ENCODE measurements at regions not wholly inside any gene's neighbourhood (a gene's known extent, or its start where the extent isn't known, plus 50 kb on each side); places are given as distances from the start of the nearest gene placed in this dataset.

DNA sequence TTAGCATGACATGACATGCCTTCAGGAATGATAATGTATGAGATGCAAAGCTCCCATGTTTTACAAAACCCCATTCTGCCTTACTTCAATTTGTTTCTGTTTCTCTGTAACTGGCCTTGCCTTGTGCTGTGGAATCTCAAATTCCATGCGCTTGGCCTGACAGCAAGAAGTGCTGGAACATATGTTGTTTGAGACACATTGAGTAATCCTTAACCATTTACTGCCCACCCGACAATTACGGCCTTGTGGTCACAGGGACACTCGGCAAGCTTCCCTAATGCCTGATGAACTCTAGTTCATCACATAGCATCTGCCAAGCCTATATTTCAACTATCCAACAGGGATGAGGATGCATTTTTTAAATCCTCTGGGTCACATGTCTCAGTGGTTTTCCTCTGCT is 226.4 kb upstream of the CASK start:
- H3K36me3 ChIP-seq, result no peaks in the 10 kb centered on the region
- WGBS, 3 donors, result 46 to 56% (median 47%) methylated on average over 4 of the region's 4 CpGs
- no peak for DNase-seq

DNA sequence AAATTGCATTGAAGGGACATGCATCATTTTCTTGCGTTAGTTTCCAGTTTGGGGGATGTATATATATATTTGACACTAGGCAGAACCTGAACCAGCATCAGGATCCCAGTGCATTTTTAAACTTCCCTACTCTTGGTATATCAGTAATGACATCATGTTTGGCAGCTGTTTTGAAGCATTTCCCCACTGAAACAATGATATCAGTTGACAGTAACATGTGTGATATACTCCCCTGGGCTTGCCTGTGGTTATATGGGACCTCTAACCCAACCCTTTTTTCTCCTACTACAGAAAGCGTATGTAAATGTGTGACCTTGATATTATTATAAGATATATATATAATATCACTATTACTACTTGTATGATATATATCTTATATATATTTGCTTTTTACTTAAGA is 225.9 kb upstream of the CASK start:
- intact Hi-C loops (cut with DNase I), result no loop called here

More for the DNA sequence above, 226.4 kb upstream of the CASK start:
- Histone ChIP-seq H3K27ac (no peak overlapping the region), H3K27me3 (no peaks in the 10 kb centered on the region), H3K4me1 (ENCODE audit: insufficient read depth) (no peaks in the 10 kb centered on the region), H3K4me3 (no peak overlapping the region), H3K9me3 (no peaks in the 10 kb centered on the region)
- TF ChIP-seq POLR2A (IDR thresholded peaks at IDR 0.05), result no peak
- TF ChIP-seq, protein P1, sequence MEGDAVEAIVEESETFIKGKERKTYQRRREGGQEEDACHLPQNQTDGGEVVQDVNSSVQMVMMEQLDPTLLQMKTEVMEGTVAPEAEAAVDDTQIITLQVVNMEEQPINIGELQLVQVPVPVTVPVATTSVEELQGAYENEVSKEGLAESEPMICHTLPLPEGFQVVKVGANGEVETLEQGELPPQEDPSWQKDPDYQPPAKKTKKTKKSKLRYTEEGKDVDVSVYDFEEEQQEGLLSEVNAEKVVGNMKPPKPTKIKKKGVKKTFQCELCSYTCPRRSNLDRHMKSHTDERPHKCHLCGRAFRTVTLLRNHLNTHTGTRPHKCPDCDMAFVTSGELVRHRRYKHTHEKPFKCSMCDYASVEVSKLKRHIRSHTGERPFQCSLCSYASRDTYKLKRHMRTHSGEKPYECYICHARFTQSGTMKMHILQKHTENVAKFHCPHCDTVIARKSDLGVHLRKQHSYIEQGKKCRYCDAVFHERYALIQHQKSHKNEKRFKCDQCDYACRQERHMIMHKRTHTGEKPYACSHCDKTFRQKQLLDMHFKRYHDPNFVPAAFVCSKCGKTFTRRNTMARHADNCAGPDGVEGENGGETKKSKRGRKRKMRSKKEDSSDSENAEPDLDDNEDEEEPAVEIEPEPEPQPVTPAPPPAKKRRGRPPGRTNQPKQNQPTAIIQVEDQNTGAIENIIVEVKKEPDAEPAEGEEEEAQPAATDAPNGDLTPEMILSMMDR (IDR thresholded peaks at IDR 0.05), result no peak
- TF ChIP-seq EP300 (IDR thresholded peaks at IDR 0.05), result no peak
- intact Hi-C loops (cut with DNase I), result no loop called here

DNA sequence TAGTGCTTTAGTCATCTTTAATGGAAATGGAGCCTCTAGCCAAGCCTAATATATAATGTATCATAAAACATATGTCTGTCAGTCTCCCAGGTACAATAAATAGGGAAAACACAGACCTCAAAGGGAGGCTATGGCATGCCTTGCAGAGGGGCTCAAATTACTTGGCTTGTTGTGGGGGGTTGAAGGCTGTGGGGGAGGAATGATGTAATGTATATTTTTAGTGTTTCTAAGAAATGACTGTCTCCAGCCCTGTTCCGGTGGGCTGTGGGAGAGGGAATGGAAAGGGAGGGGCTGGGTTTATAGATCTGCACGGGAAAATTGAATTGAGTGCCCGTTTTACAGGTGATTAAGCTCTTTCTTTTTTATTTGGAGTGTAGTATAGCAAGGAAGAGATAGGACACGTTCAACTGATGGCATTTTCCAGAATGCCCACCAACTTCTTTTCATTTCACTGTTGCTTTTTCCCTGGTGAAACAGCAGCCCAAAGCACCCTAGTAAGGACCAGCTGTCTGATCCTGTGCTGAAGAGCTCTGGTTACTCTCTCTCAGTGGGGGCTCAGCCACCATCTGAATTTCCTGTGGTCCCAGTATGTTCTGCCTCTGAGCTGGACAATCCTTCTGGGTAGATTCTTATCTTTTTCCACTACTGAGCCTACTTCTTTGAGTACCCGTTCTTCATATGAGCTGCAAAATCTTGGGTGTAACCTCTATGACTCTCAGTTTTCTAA is 220.7 kb upstream of the CASK start:
- Histone ChIP-seq H3K4me3 (no peak overlapping the region), H3K4me1 (ENCODE audit: insufficient read depth) (no peaks in the 10 kb centered on the region), H3K27ac (no peak overlapping the region), H3K36me3 (no peaks in the 10 kb centered on the region), H3K9me3 (no peaks in the 10 kb centered on the region), H3K27me3 (no peaks in the 10 kb centered on the region)
- DNase-seq, result no peak
- intact Hi-C loops (cut with DNase I), result no loop called here
- 33 to 43% (median 36%) methylated on average over 5 of the region's 5 CpGs for WGBS, 3 donors
- TF ChIP-seq POLR2A (IDR thresholded peaks at IDR 0.05) (no peak), EP300 (IDR thresholded peaks at IDR 0.05) (no peak)
- TF ChIP-seq, protein P1 (IDR thresholded peaks at IDR 0.05), result no peak

More for the DNA sequence above, 225.9 kb upstream of the CASK start:
- Histone ChIP-seq H3K27me3 (no peaks in the 10 kb centered on the region), H3K4me1 (ENCODE audit: insufficient read depth) (no peaks in the 10 kb centered on the region), H3K27ac (no peak overlapping the region), H3K4me3 (no peak overlapping the region), H3K9me3 (no peaks in the 10 kb centered on the region), H3K36me3 (no peaks in the 10 kb centered on the region)
- no peak for DNase-seq
- TF ChIP-seq EP300 (IDR thresholded peaks at IDR 0.05) (no peak), POLR2A (IDR thresholded peaks at IDR 0.05) (no peak)
- TF ChIP-seq, protein P1 (IDR thresholded peaks at IDR 0.05), result no peak
- 58 to 69% (median 67%) methylated on average over 2 of the region's 2 CpGs for WGBS, 3 donors

DNA sequence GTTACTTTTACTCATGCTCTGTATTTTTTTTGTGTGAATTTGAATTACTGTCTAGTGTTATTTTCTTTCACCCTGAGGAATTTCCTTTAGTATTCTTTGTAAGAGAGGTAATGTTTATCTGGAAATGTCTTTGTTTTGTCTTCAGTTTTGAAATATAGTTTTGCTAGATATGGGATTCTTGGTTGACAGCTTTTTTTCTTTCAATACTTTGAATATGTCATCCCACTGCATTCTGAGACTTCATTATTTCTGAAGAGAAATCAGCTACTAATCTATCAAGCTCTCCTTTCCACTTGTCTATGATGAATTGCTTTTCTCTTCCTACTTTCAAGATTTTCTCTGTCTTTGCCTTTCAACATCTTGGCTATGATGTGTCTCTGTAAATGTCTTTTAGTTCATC is 217.0 kb upstream of the CASK start:
- Histone ChIP-seq H3K4me1 (ENCODE audit: insufficient read depth) (no peaks in the 10 kb centered on the region), H3K27ac (no peak overlapping the region), H3K27me3 (no peaks in the 10 kb centered on the region), H3K36me3 (no peaks in the 10 kb centered on the region), H3K9me3 (peaks cover 0 to 3% of the 10 kb centered on the region in 2 donors), H3K4me3 (no peak overlapping the region)
- DNase-seq, result no peak
- no peak for TF ChIP-seq EP300 (IDR thresholded peaks at IDR 0.05)
- TF ChIP-seq, protein P1 (IDR thresholded peaks at IDR 0.05), result no peak
- TF ChIP-seq POLR2A (IDR thresholded peaks at IDR 0.05), result no peak
- intact Hi-C loops (cut with DNase I), result no loop called here

All from ovary (tissue), 7 donors.